ENCODE measurements at regions not wholly inside any gene's neighbourhood (a gene's known extent, or its start where the extent isn't known, plus 50 kb on each side); places are given as distances from the start of the nearest gene placed in this dataset.
"Not testable (repeated sequence)": the region's sequence is repeated elsewhere in the genome, so short reads cannot be mapped to it uniquely, and the experiment has no call there.

GRCh38 chr13:69018173-69018572 lies 1089.5 kb upstream of the ATXN8OS start:
- not testable (repeated sequence) for TF ChIP-seq CTCF, POLR2A (IDR thresholded peaks at IDR 0.05)

Data from lower leg skin (tissue), 3 donors.